Activated CD4-positive, CD25-positive, alpha-beta regulatory T cell treated with anti-CD3 and anti-CD28 coated beads, Interleukin-2, amount 50 U/mL, for 24 hours (primary cell): ENCODE measurements at regions not wholly inside any gene's neighbourhood (a gene's known extent, or its start where the extent isn't known, plus 50 kb on each side); places are given as distances from the start of the nearest gene placed in this dataset.

Source experiments
- ATAC-seq, 2 donors: fragments of 150-1000 bp; cut with Tn5 transposase; one replicate each; pipeline ENCODE4 v1.10.0; 2021; ENCODE audit warnings: mild to moderate bottlenecking in 1 of 2, moderate library complexity in 1 of 2

- no peak for ATAC-seq
Observed at GRCh38 chr5:3827624-3828023, 232.0 kb downstream of the IRX1 start.

DNA sequence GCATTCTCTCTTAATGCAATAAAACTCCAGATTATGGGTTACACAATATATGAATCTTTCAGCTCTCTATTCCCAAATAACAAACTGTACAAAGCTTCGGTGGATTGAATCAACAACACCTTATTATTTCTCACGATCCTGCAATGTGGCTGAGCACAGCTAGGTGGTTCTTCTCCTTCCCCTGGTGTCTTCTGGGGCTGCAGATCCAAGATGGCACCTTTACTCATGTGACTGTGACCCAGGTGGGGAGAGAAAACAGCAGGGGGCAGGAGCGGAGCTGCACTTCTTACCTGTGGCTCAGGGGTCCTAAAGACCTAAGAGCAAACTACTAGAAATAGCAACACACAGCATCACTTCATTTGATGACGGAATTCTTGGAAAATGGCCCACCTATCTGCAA, 233.1 kb downstream of the IRX1 start:
- no peak for ATAC-seq

GRCh38 chr5:3833566-3833965, 237.9 kb downstream of the IRX1 start:
- no peak for ATAC-seq

GRCh38 chr5:3835811-3836210, 240.2 kb downstream of the IRX1 start:
- no peak for ATAC-seq

DNA sequence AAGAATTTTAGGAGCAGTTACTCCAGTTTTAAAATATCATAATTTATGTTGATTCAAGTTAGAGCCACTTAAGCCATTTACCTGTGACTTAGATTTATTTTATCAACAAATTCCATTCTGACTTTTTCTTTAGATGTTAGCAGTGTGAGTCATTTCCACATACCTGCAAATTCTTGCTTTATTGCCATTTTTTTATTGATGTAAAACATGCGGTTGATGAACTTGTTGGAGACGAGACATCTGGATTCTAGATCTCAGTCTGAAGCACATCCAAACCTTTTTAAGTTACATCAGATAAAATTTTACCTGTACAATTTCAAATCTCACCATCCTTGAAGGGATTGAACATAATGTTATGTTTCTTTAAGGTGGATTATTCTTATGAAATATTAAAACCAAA, 240.9 kb downstream of the IRX1 start:
- ATAC-seq, result no peak

- no peak for ATAC-seq
Observed at GRCh38 chr5:3837506-3837905, 241.9 kb downstream of the IRX1 start.

GRCh38 chr5:3839151-3839550, 243.5 kb downstream of the IRX1 start:
- no peak for ATAC-seq

DNA sequence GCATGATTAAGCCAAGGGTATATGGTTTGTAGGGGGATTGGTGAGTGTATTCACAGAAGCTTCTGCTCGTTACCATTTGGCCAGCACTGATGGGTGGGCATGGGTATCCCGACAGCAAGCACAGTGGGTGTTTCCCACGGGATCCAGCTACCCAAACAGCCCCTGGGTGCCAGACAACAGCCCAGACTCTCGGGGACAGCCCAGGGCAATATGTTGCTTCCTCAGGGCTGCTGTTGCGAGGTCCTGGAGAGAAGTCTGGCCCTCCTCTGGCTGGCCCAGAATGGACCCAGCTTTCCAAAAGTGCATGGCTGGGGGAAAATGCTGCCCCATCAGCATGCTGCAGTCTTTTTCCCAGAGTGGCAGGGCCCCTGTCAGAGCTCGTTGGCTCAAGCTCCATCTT, 247.0 kb downstream of the IRX1 start:
- ATAC-seq, result no peak

GRCh38 chr5:3843706-3844105, 248.1 kb downstream of the IRX1 start:
- ATAC-seq, result no peak

DNA sequence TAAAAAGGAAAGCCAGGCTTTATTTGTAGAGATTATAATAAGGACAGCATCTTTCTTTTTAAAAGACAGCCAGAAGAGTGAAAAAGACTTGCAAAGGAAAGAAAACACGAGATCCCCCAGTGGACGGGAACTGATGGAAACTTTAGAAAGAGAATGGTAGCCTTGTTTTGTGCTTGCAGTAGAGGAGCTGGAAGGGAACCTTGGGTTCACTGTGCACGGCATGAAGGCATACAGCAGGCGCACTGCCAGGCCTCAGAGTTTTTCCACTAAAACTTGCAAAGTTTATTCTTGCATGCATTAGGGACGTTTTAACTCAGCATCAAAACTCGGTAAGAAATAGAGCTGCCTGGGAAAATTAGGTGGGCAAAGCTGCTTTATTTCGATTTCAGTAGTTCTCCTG, 248.6 kb downstream of the IRX1 start:
- ATAC-seq, result no peak

DNA sequence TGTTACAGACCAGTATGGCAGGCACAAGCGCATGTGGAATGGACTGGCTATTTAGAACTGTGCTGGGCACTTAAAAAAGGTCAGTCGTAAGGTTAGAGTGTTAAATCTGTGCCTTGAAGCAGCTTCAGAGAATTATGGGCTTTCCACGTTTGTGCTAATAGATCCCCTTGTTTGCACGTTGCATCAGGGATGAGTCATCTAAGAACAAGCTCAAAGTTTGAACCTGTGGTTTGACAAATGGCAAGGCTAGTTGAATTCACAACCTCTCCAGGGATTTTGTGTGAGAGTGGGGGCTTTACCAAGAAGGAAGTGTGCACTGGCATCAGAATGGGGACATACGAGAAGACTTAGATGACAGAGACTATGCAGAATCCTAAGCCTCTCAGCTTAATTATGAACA, 249.6 kb downstream of the IRX1 start:
- no peak for ATAC-seq

- no peak for ATAC-seq
Observed at GRCh38 chr5:3852161-3852916, 256.7 kb downstream of the IRX1 start.

DNA sequence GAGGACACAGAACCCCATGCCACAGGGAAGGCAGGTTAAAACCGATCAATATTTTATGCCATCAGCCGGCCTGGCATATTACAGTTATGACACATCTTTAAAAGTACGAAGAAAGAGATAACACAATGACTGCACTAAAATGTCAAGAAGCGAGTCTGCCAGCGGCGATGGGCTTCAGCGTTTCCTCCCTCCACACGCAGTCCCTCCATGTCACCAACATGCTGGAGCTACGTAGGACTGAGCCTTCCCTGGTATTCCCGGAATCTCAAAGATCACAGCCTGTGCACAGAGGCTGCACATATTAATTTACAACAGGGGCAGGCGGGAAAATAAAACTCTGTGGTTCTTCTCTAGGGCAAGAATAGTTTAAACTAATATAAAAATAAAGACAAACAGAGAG, 257.7 kb downstream of the IRX1 start:
- no peak for ATAC-seq

- no peak for ATAC-seq
Observed at GRCh38 chr5:3854188-3854821, 258.7 kb downstream of the IRX1 start.

DNA sequence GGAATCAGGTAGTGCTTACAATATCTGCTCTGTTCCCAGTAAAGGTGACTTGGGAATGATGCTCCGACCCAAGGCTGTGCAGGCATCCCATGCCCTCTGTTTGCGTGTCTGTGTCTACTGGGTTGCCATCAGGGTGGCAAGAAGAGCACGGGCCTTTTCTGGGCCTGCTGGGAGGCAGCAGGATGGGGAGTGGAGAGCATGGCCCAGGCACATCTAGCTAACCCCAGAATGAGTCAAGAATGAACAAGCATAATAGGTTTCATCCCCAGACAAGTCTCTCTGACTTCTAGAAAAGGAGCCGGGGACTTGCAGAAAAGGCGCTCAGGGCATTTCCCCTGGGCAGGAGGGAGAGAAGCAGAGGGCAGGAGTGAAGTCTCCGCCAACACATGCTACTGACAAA, 260.4 kb downstream of the IRX1 start:
- ATAC-seq, result no peak

DNA sequence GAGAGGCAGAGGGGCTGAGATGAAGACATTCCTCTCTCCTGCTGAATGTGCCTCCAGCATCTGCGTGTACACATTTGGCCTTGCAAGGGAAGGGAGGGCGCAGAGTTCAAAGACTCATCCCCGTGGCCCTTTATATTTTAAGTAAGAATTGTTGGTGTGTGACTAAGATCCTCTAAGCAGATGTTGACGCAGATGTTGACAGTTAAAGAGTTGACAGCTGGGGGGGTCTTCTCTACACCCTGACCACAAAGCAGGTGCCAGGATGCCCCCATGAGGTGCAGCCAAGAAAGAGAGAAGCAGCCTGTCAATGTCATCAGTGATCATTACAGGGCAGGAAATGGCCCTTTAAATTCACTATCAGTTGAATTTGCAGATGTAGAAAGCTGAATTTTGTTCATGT, 262.9 kb downstream of the IRX1 start:
- no peak for ATAC-seq

- no peak for ATAC-seq
Observed at GRCh38 chr5:3862906-3863305, 267.3 kb downstream of the IRX1 start.

GRCh38 chr5:3875144-3875543, 279.5 kb downstream of the IRX1 start:
- no peak for ATAC-seq

GRCh38 chr5:3878267-3878666, 282.6 kb downstream of the IRX1 start:
- ATAC-seq, result no peak

GRCh38 chr5:3883040-3883439, 287.4 kb downstream of the IRX1 start:
- no peak for ATAC-seq

DNA sequence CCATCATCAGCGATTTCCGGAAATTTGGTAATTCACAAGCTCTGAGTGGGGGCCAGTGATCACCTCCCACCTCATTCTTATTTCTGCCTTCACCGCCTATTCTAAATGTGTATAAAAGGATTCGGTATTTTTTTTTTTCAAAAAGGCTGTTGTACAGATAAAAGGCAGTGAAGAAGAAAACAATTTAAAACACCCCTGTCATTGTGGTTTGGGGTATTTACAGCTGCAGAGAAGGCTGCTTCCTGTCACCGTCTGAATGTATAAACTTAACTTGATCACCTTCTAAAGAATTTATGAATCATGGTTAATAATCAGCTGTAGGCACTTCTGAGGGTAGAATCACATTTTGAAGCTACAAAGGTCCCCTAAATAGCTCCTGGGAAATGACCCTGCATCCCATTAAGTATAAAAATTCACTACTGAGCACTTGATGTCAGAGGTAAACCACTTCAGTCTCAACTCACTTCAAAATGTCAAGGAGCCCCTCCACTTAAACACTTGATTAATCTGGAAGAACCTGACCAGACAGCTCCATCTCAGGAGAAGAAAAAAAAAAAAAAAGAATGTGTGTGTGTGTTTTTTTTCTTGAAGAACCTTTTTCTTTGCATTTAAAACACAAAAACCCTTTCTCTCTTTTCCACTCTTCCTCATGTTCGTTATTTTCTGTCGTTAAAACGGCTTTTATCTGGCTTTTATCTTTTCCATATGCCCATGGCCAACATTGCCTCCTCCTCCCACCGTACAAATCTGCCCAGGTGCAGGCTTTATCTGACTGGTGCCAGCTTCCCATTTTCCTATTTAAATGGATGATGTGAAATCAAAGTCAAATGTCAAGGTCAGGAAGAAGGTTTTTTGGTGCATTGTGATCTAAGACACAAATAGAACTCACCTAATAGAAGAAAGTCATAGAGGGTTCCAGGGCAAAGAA, 291.2 kb downstream of the IRX1 start:
- ATAC-seq, result no peak

- no peak for ATAC-seq
Observed at GRCh38 chr5:3888310-3888709, 292.7 kb downstream of the IRX1 start.

DNA sequence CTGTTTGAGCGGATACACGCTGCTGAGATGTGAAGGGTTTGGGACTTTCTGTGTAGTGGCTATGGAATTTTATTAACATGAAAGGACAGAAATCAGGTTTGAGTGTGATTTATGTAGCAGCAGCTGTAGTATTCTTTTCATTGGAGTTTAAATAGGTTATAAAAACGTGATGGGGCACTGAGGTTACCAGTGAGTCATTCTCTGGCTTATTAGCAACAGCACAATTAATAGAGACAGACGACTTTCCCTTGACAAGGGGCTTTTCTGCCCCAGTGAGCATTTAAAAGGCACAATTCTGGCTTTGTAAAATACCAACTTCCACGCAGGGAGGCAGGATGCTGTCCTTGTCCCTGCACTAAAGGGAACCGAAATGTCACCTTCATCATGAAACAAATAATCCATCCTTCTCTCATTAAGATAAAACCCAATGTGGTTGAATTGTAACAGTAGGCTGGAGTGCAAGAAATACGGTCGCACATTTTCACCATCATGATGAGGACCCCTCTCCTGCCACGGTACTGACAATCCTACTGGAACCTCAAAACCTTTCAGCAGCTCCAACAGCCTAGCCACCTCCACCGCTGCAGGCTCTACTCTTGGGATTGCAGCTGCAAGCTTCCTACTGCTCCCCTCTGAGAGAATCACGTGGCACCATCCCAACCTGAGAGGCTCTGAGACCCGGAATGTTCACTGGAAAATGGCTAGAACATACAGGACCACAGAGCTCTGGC, 293.9 kb downstream of the IRX1 start:
- no peak for ATAC-seq
